SK-N-SH (cell line): ENCODE measurements at regions not wholly inside any gene's neighbourhood (a gene's known extent, or its start where the extent isn't known, plus 50 kb on each side); places are given as distances from the start of the nearest gene placed in this dataset.

Source experiments
- CTCF ChIA-PET: fragments of 300-600, 350-600 bp; formaldehyde crosslinking; extraction: SDS; loops from one replicate; lab custom pipeline; 2021; lab: Yijun Ruan, JAX
- POLR2A ChIA-PET: fragments of 350-600 bp; sonication (Branson Sonifier 250); formaldehyde crosslinking; extraction: SDS; loops from one replicate; lab custom pipeline; 2020; ENCODE audit warnings: antibody characterized with exemption, inconsistent platforms; lab: Yijun Ruan, JAX
- DNase-seq: peaks from one replicate; pipeline ENCODE4 v3.0.0; 2012
- H2AFZ ChIP-seq: fragments of 200-600 bp; sonication (generic); 2 replicates; pipeline ENCODE4 v1.8.1; 2016; ENCODE audit warnings: antibody characterized with exemption, mild to moderate bottlenecking, low read depth
- H3F3A ChIP-seq: fragments of 200-600 bp; sonication (generic); replicated peaks from 2 replicates; pipeline ENCODE3; 2016; ENCODE audit warnings: antibody characterized with exemption, mild to moderate bottlenecking; ENCODE audit not compliant: insufficient read depth
- H3K27ac ChIP-seq, 2 experiments: fragments of 200-500 bp in 1 of 2; fragments of 200-600 bp in 1 of 2; sonication (Bioruptor generic) in 1 of 2; sonication (generic), shearing (Covaris generic) in 1 of 2; 2 replicates each; pipeline versions ENCODE4 v1.5.1 to v1.6.1; 2014 to 2016; ENCODE audit warnings: low read depth in 2 of 2, inconsistent platforms in 1 of 2, low read length in 1 of 2, mild to moderate bottlenecking in 1 of 2, mixed read lengths in 1 of 2
- H3K27me3 ChIP-seq: fragments of 200-600 bp; sonication (generic), shearing (Covaris generic); 2 replicates; pipeline ENCODE4 v1.6.1; 2016; ENCODE audit warnings: mixed run types; ENCODE audit not compliant: insufficient read depth
- H3K36me3 ChIP-seq, 2 experiments: fragments of 200-500 bp in 1 of 2; fragments of 200-600 bp in 1 of 2; sonication (Bioruptor generic) in 1 of 2; sonication (generic) in 1 of 2; replicated peaks in 1 of 2; 2 replicates each; pipeline versions ENCODE3 to v1.5.1; 2014 to 2016; ENCODE audit warnings: low read length in 1 of 2, mild to moderate bottlenecking in 1 of 2; ENCODE audit not compliant: insufficient read depth in 2 of 2, control insufficient read depth in 1 of 2
- H3K4me1 ChIP-seq, 2 experiments: fragments of 200-500 bp in 1 of 2; fragments of 200-600 bp in 1 of 2; sonication (Bioruptor generic) in 1 of 2; sonication (generic), shearing (Covaris generic) in 1 of 2; 2 replicates each; pipeline versions ENCODE4 v1.5.1 to v1.6.1; 2014 to 2016; ENCODE audit warnings: low read depth in 1 of 2, low read length in 1 of 2, mixed run types in 1 of 2; ENCODE audit not compliant: insufficient read depth in 2 of 2, control insufficient read depth in 1 of 2
- H3K4me2 ChIP-seq: fragments of 200-600 bp; sonication (generic), shearing (Covaris generic); 2 replicates; pipeline ENCODE4 v1.6.1; 2017; ENCODE audit warnings: mixed run types
- H3K4me3 ChIP-seq, 2 experiments: fragments of 200-500 bp in 1 of 2; fragments of 200-600 bp in 1 of 2; sonication (Bioruptor generic) in 1 of 2; sonication (generic), shearing (Covaris generic) in 1 of 2; 2 replicates each; pipeline versions ENCODE4 v1.5.1 to v1.8.1; 2014 to 2016; ENCODE audit warnings: low read depth in 2 of 2, inconsistent platforms in 1 of 2, low read length in 1 of 2, mild to moderate bottlenecking in 1 of 2, mixed read lengths in 1 of 2, moderate library complexity in 1 of 2
- H3K79me2 ChIP-seq: fragments of 200-600 bp; sonication (generic); 2 replicates; pipeline ENCODE4 v1.8.1; 2017; ENCODE audit warnings: mild to moderate bottlenecking; ENCODE audit not compliant: insufficient read depth
- H3K9ac ChIP-seq: fragments of 200-600 bp; sonication (generic); 2 replicates; pipeline ENCODE4 v1.6.1; 2017; ENCODE audit warnings: mixed run types
- H3K9me2 ChIP-seq: fragments of 200-600 bp; sonication (generic); 2 replicates; pipeline ENCODE4 v1.6.1; 2017; ENCODE audit warnings: mixed run types
- H3K9me3 ChIP-seq: fragments of 200-600 bp; sonication (generic); 2 replicates; pipeline ENCODE4 v1.6.1; 2017; ENCODE audit warnings: mixed run types, mild to moderate bottlenecking, moderate library complexity
- H4K20me1 ChIP-seq: fragments of 200-600 bp; sonication (generic); 2 replicates; pipeline ENCODE4 v1.6.1; 2017; ENCODE audit warnings: mild to moderate bottlenecking, mixed run types; ENCODE audit not compliant: insufficient read depth
- CHD2 ChIP-seq: fragments of 150-350 bp; IDR thresholded peaks from 2 replicates; pipeline ENCODE4 v1.6.1; 2018; ENCODE audit warnings: low read length; ENCODE audit not compliant: partially characterized antibody
- CTCF ChIP-seq: fragments of 200-600 bp; sonication (generic); IDR thresholded peaks from 2 replicates; pipeline ENCODE4 v1.6.1; 2017; ENCODE audit warnings: antibody characterized with exemption, mild to moderate bottlenecking, moderate library complexity
- EP300 ChIP-seq, 2 experiments: IDR thresholded peaks; 2 replicates each; pipeline versions ENCODE4 v1.4.0 to v1.6.1; 2012; ENCODE audit warnings: borderline replicate concordance in 1 of 2, low read depth in 1 of 2, low read length in 1 of 2
- FOSL2 ChIP-seq: IDR thresholded peaks from 2 replicates; pipeline ENCODE4 v1.4.0; 2012; ENCODE audit warnings: low read depth, mild to moderate bottlenecking, moderate library complexity, borderline replicate concordance
- FOXM1 ChIP-seq: IDR thresholded peaks from 2 replicates; pipeline ENCODE4 v1.4.0; 2012; ENCODE audit warnings: low read depth, mild to moderate bottlenecking
- GABPA ChIP-seq: IDR thresholded peaks from 2 replicates; pipeline ENCODE4 v1.4.0; 2012; ENCODE audit warnings: low read depth, mild to moderate bottlenecking
- JUND ChIP-seq: IDR thresholded peaks from 2 replicates; pipeline ENCODE4 v1.4.0; 2012
- MAX ChIP-seq: IDR thresholded peaks from 2 replicates; pipeline ENCODE4 v1.4.0; 2012; ENCODE audit warnings: low read depth
- MEF2A ChIP-seq: IDR thresholded peaks from 2 replicates; pipeline ENCODE4 v1.4.0; 2012; ENCODE audit warnings: low read depth, borderline replicate concordance
- NFIC ChIP-seq: IDR thresholded peaks from 2 replicates; pipeline ENCODE4 v1.4.0; 2012; ENCODE audit warnings: borderline replicate concordance
- NRF1 ChIP-seq: IDR thresholded peaks from 2 replicates; pipeline ENCODE4 v1.6.1; 2012; ENCODE audit warnings: low read depth, mild to moderate bottlenecking, low read length
- PBX3 ChIP-seq: IDR thresholded peaks from 2 replicates; pipeline ENCODE4; 2012
- POLR2AphosphoS5 ChIP-seq: IDR thresholded peaks from 2 replicates; pipeline ENCODE4 v1.6.1; 2012; ENCODE audit warnings: low read depth, low read length
- RAD21 ChIP-seq: IDR thresholded peaks from 2 replicates; pipeline ENCODE4 v1.6.1; 2012; ENCODE audit warnings: mild to moderate bottlenecking, low read length
- RCOR1 ChIP-seq: fragments of 150-350 bp; IDR thresholded peaks from 2 replicates; pipeline ENCODE4 v1.6.1; 2017; ENCODE audit warnings: antibody characterized with exemption, low read length
- RXRA ChIP-seq: IDR thresholded peaks from 2 replicates; pipeline ENCODE4 v1.4.0; 2012; ENCODE audit warnings: low read depth, mild to moderate bottlenecking, borderline replicate concordance
- SIN3A ChIP-seq: IDR thresholded peaks from 2 replicates; pipeline ENCODE4 v1.6.1; 2012; ENCODE audit warnings: low read depth, mild to moderate bottlenecking, low read length, moderate library complexity, borderline replicate concordance
- SMC3 ChIP-seq: IDR thresholded peaks from 2 replicates; pipeline ENCODE4 v1.6.1; 2012; ENCODE audit warnings: low read depth, low read length, improper control_type of control experiment
- TCF12 ChIP-seq: IDR thresholded peaks from 2 replicates; pipeline ENCODE4 v1.4.0; 2012
- TEAD4 ChIP-seq: IDR thresholded peaks from 2 replicates; pipeline ENCODE4 v1.4.0; 2012; ENCODE audit warnings: mild to moderate bottlenecking, borderline replicate concordance; ENCODE audit not compliant: insufficient read depth
- USF2 ChIP-seq: fragments of 150-350 bp; IDR thresholded peaks from 2 replicates; pipeline ENCODE4 v1.6.1; 2017; ENCODE audit warnings: antibody characterized with exemption, low read length, low read depth, borderline replicate concordance
- ZBTB33 ChIP-seq: IDR thresholded peaks from 2 replicates; pipeline ENCODE4 v1.4.0; 2012; ENCODE audit warnings: low read depth, borderline replicate concordance
- WGBS: methylation state at CpG from one replicate; pipeline ENCODE4 v1.1.6; 2017; ENCODE audit warnings: low lambda C conversion rate; 5-methylcytosine and 5-hydroxymethylcytosine counted together

- ChIA-PET CTCF (no interaction called here), POLR2A (no interaction called here)
- Histone ChIP-seq H3K36me3 (no peaks in the 10 kb centered on the region), H3K4me2 (peak overlapping the region; percentile 66), H3K79me2 (no peaks in the 10 kb centered on the region), H3K9ac (peak overlapping the region; percentile 56), H3K27ac (peak overlapping the region in 1 of 2 experiments; percentile 95; a peak in 3 of 4 replicates), H3K27me3 (no peaks in the 10 kb centered on the region), H3K4me1 (peaks cover 0 to 48% of the 10 kb centered on the region in 2 experiments; a peak in 2 of 4 replicates), H2AFZ (peak overlapping the region; percentile 53), H3K9me2 (no peaks in the 10 kb centered on the region), H3K4me3 (peak overlapping the region in 1 of 2 experiments; percentile 41; a peak in 1 of 4 replicates), H3F3A (peaks cover 51% of the 10 kb centered on the region), H3K9me3 (no peaks in the 10 kb centered on the region), H4K20me1 (no peaks in the 10 kb centered on the region)
- peak; percentile 97 for TF ChIP-seq FOSL2
- TF ChIP-seq CHD2: no peak
- peak; percentile 73 for TF ChIP-seq MEF2A
- no peak for TF ChIP-seq GABPA
- TF ChIP-seq TCF12: peak; percentile 86
- TF ChIP-seq MAX: no peak; the same call in 1 of the 2 replicates
- no peak for TF ChIP-seq NRF1
- TF ChIP-seq CTCF: no peak
- TF ChIP-seq FOXM1: peak; percentile 61; the same call in 1 of the 2 replicates
- TF ChIP-seq ZBTB33: no peak
- peak; percentile 57; the same call in 1 of the 2 replicates for TF ChIP-seq POLR2AphosphoS5
- no peak for TF ChIP-seq SMC3
- TF ChIP-seq NFIC: peak; percentile 63
- peak; percentile 94 for TF ChIP-seq PBX3
- TF ChIP-seq EP300 (IDR thresholded peaks at IDR 0.05; ENCODE audit: borderline replicate concordance in 1 of 2, low read depth in 1 of 2, low read length in 1 of 2): peak in 1 of 2 experiments; percentile 94; a peak in 2 of 4 replicates
- TF ChIP-seq JUND: peak; percentile 97
- no peak for TF ChIP-seq USF2
- TF ChIP-seq TEAD4: peak; percentile 73; the same call in 1 of the 2 replicates
- no peak for TF ChIP-seq RAD21
- TF ChIP-seq RXRA: peak; percentile 38; the same call in 1 of the 2 replicates
- no peak for TF ChIP-seq SIN3A
- TF ChIP-seq RCOR1: no peak
- 2% methylated on average over 2 of the region's 2 CpGs for WGBS
- no peak for DNase-seq
Observed at GRCh38 chr14:29236848-29237247, 470.3 kb downstream of the FOXG1 start.
